HEK293 (cell line): ENCODE measurements at regions not wholly inside any gene's neighbourhood (a gene's known extent, or its start where the extent isn't known, plus 50 kb on each side); places are given as distances from the start of the nearest gene placed in this dataset.

Source experiments
- CTCF ChIA-PET: fragments of 350-600 bp; formaldehyde crosslinking; extraction: SDS; loops from one replicate; lab custom pipeline; 2021; ENCODE audit warnings: antibody characterized with exemption; lab: Yijun Ruan, JAX
- POLR2A ChIA-PET: fragments of 300-600 bp; formaldehyde crosslinking; extraction: SDS; loops from one replicate; lab custom pipeline; 2020; ENCODE audit warnings: antibody characterized with exemption, inconsistent platforms; lab: Yijun Ruan, JAX
- H3K27ac ChIP-seq: fragments of 200-500 bp; sonication (Bioruptor generic); 2 replicates; pipeline ENCODE4 v1.5.1; 2014; ENCODE audit warnings: low read depth, low read length, control low read depth, inconsistent platforms; ENCODE audit errors: extremely low read depth
- H3K36me3 ChIP-seq, 2 experiments: fragments of 200-500 bp in 1 of 2; sonication (Bioruptor generic) in 1 of 2; 1 replicate in 1 of 2; 2 replicates in 1 of 2; pipeline ENCODE4 v1.5.1; 2014 to 2017; ENCODE audit warnings: inconsistent platforms in 2 of 2, low read length in 2 of 2; ENCODE audit not compliant: control insufficient read depth in 2 of 2, insufficient read depth in 1 of 2
- H3K4me1 ChIP-seq: fragments of 200-500 bp; sonication (Bioruptor generic); 2 replicates; pipeline ENCODE4 v1.5.1; 2014; ENCODE audit warnings: mild to moderate bottlenecking, low read length, inconsistent platforms; ENCODE audit not compliant: control insufficient read depth, insufficient read depth
- H3K4me3 ChIP-seq: 2 replicates; pipeline ENCODE4 v1.5.1; 2011; ENCODE audit warnings: low read depth, mild to moderate bottlenecking, control low read depth, low read length, moderate library complexity
- H3K9me3 ChIP-seq: fragments of 200-500 bp; sonication (Bioruptor generic); 2 replicates; pipeline ENCODE4 v1.5.1; 2014; ENCODE audit warnings: low read depth, low read length, inconsistent platforms; ENCODE audit not compliant: control insufficient read depth, insufficient read depth
- HOXA7 ChIP-seq: sonication (generic); formaldehyde crosslinking; IDR thresholded peaks from 2 replicates; pipeline ENCODE4 v1.8.1; 2022; ENCODE audit warnings: missing genetic modification reagents, borderline replicate concordance
- HOXC10 ChIP-seq: sonication (generic); formaldehyde crosslinking; IDR thresholded peaks from 2 replicates; pipeline ENCODE4 v1.8.1; 2023; ENCODE audit warnings: mild to moderate bottlenecking, missing genetic modification reagents
- KLF7 ChIP-seq: fragments of 450-650 bp; formaldehyde crosslinking; IDR thresholded peaks from 2 replicates; pipeline ENCODE4 v1.5.1; 2016; ENCODE audit warnings: missing biosample characterization, missing genetic modification characterization, borderline replicate concordance
- MEIS1 ChIP-seq: sonication (generic); formaldehyde crosslinking; IDR thresholded peaks from 2 replicates; pipeline ENCODE4 v1.8.1; 2022; ENCODE audit warnings: missing genetic modification reagents, mild to moderate bottlenecking, borderline replicate concordance
- PRDM1 ChIP-seq: fragments of 450-650 bp; formaldehyde crosslinking; IDR thresholded peaks from 2 replicates; pipeline ENCODE4; 2016; ENCODE audit warnings: missing biosample characterization, missing genetic modification characterization
- REPIN1 ChIP-seq: fragments of 450-650 bp; formaldehyde crosslinking; IDR thresholded peaks from 2 replicates; pipeline ENCODE4 v1.5.1; 2017; ENCODE audit warnings: missing biosample characterization, missing genetic modification characterization, low read depth
- ZBTB21 ChIP-seq: fragments of 450-650 bp; formaldehyde crosslinking; IDR thresholded peaks from 2 replicates; pipeline ENCODE4 v1.5.1; 2017; ENCODE audit warnings: missing biosample characterization, missing genetic modification characterization
- ZNF133 ChIP-seq: fragments of 450-650 bp; formaldehyde crosslinking; IDR thresholded peaks from 2 replicates; pipeline ENCODE4 v1.5.1; 2016; ENCODE audit warnings: missing biosample characterization, missing genetic modification characterization
- ZNF221 ChIP-seq: fragments of 450-650 bp; formaldehyde crosslinking; IDR thresholded peaks from 2 replicates; pipeline ENCODE4 v1.5.1; 2017; ENCODE audit warnings: missing biosample characterization, missing genetic modification characterization, borderline replicate concordance
- ZNF266 ChIP-seq: fragments of 450-650 bp; formaldehyde crosslinking; IDR thresholded peaks from 2 replicates; pipeline ENCODE4 v1.5.1; 2016; ENCODE audit warnings: missing biosample characterization, missing genetic modification characterization, low read depth
- ZNF366 ChIP-seq: fragments of 450-650 bp; formaldehyde crosslinking; conservative IDR thresholded peaks from 2 replicates; pipeline ENCODE4 v1.5.1; 2016; ENCODE audit warnings: missing biosample characterization, missing genetic modification characterization
- TF ChIP-seq, protein P1 (sequence below): fragments of 450-650 bp; formaldehyde crosslinking; IDR thresholded peaks from 2 replicates; pipeline ENCODE4 v1.5.1; 2016; ENCODE audit warnings: missing biosample characterization, missing genetic modification characterization
- TF ChIP-seq, protein P2 (sequence below): fragments of 450-650 bp; formaldehyde crosslinking; IDR thresholded peaks from 2 replicates; pipeline ENCODE4 v1.5.1; 2016; ENCODE audit warnings: missing biosample characterization, missing genetic modification characterization, low read depth
- TF ChIP-seq, protein P3 (sequence below): fragments of 450-650 bp; formaldehyde crosslinking; IDR thresholded peaks from 2 replicates; pipeline ENCODE4; 2016; ENCODE audit warnings: missing biosample characterization, missing genetic modification characterization
- TF ChIP-seq, protein P4 (sequence below): fragments of 450-650 bp; formaldehyde crosslinking; IDR thresholded peaks from 2 replicates; pipeline ENCODE4 v1.5.1; 2016; ENCODE audit warnings: missing biosample characterization, missing genetic modification characterization
- TF ChIP-seq, protein P5 (sequence below): fragments of 450-650 bp; formaldehyde crosslinking; IDR thresholded peaks from 2 replicates; pipeline ENCODE4 v1.5.1; 2016; ENCODE audit warnings: missing biosample characterization, missing genetic modification characterization

DNA sequence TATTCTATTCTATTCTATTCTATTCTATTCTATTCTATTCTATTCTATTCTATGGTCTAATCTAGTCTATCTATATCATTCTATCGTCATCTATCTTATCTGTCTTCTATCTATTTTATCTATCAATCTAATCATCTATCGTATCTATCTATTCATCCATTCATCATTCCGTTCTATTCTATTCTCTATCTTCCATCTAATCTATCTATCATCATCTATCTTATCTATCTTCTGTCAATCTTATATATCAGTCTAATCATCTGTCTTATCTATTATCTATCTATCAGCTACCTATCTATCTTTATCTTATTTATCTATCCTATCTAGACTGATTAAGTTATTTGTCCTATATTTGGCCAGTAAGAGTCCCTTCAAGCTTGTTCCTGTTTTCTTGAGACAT, 831.5 kb upstream of the TMEM132C start:
- POLR2A ChIA-PET = no interaction called here

DNA sequence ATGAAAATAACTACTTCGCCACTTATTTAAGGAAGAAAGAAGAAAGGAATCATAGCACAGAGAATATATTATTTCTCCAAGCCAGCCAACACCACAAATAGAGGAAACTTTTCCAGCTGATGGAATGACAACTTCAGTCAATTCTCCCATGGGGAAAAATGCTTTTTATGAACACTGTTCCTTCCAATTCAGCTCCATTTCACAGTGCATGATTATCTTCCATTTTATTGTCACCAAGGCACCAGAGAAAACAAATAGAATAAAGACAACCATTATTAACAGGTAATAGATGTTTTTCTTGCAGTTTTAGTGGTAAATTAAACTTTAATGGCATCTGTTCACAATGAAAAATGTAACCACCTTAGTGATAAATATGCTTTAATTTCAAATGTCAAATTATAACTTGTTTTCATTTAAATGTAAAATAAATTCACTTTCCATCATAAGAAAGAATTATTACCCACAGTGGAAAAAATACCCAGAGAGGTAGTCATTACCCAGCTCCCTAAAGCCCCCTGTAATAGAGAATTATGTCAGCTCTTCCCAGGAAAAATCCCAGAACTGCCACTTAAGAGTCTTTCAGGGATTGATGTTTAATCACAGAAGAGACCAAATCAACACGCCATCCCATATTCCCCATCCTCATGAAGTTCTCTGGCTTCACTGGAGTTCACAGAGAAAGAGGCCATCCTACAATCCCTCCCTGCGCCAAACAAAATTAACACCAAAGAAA, 828.3 kb upstream of the TMEM132C start:
- Histone ChIP-seq H3K4me1 (no peaks in the 10 kb centered on the region), H3K36me3 (no peaks in the 10 kb centered on the region), H3K4me3 (no peak overlapping the region), H3K9me3 (no peaks in the 10 kb centered on the region), H3K27ac (no peak overlapping the region)
- ChIA-PET CTCF (no interaction called here), POLR2A (no interaction called here)
- TF ChIP-seq, protein P1, sequence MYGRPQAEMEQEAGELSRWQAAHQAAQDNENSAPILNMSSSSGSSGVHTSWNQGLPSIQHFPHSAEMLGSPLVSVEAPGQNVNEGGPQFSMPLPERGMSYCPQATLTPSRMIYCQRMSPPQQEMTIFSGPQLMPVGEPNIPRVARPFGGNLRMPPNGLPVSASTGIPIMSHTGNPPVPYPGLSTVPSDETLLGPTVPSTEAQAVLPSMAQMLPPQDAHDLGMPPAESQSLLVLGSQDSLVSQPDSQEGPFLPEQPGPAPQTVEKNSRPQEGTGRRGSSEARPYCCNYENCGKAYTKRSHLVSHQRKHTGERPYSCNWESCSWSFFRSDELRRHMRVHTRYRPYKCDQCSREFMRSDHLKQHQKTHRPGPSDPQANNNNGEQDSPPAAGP (tag by site-specific recombination) = no peak
- TF ChIP-seq ZNF133 (tag by site-specific recombination) (no peak), ZNF221 (tag by site-specific recombination) (no peak), ZBTB21 (tag by site-specific recombination) (no peak), HOXA7 (CRISPR knock-in tag) (no peak), MEIS1 (CRISPR knock-in tag) (no peak), HOXC10 (CRISPR knock-in tag) (no peak), REPIN1 (tag by site-specific recombination) (no peak), KLF7 (tag by site-specific recombination) (no peak)
- TF ChIP-seq, protein P2, sequence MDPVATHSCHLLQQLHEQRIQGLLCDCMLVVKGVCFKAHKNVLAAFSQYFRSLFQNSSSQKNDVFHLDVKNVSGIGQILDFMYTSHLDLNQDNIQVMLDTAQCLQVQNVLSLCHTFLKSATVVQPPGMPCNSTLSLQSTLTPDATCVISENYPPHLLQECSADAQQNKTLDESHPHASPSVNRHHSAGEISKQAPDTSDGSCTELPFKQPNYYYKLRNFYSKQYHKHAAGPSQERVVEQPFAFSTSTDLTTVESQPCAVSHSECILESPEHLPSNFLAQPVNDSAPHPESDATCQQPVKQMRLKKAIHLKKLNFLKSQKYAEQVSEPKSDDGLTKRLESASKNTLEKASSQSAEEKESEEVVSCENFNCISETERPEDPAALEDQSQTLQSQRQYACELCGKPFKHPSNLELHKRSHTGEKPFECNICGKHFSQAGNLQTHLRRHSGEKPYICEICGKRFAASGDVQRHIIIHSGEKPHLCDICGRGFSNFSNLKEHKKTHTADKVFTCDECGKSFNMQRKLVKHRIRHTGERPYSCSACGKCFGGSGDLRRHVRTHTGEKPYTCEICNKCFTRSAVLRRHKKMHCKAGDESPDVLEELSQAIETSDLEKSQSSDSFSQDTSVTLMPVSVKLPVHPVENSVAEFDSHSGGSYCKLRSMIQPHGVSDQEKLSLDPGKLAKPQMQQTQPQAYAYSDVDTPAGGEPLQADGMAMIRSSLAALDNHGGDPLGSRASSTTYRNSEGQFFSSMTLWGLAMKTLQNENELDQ (tag by site-specific recombination) = no peak
- TF ChIP-seq, protein P3, sequence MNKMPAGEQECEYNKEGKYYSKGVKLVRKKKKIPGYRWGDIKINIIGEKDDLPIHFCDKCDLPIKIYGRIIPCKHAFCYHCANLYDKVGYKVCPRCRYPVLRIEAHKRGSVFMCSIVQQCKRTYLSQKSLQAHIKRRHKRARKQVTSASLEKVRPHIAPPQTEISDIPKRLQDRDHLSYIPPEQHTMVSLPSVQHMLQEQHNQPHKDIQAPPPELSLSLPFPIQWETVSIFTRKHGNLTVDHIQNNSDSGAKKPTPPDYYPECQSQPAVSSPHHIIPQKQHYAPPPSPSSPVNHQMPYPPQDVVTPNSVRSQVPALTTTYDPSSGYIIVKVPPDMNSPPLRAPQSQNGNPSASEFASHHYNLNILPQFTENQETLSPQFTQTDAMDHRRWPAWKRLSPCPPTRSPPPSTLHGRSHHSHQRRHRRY = no peak
- TF ChIP-seq, protein P4, sequence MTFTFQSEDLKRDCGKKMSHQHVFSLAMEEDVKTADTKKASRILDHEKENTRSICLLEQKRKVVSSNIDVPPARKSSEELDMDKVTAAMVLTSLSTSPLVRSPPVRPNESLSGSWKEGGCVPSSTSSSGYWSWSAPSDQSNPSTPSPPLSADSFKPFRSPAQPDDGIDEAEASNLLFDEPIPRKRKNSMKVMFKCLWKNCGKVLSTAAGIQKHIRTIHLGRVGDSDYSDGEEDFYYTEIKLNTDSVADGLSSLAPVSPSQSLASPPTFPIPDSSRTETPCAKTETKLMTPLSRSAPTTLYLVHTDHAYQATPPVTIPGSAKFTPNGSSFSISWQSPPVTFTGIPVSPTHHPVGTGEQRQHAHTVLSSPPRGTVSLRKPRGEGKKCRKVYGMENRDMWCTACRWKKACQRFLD (tag by site-specific recombination) = no peak
- TF ChIP-seq, protein P5, sequence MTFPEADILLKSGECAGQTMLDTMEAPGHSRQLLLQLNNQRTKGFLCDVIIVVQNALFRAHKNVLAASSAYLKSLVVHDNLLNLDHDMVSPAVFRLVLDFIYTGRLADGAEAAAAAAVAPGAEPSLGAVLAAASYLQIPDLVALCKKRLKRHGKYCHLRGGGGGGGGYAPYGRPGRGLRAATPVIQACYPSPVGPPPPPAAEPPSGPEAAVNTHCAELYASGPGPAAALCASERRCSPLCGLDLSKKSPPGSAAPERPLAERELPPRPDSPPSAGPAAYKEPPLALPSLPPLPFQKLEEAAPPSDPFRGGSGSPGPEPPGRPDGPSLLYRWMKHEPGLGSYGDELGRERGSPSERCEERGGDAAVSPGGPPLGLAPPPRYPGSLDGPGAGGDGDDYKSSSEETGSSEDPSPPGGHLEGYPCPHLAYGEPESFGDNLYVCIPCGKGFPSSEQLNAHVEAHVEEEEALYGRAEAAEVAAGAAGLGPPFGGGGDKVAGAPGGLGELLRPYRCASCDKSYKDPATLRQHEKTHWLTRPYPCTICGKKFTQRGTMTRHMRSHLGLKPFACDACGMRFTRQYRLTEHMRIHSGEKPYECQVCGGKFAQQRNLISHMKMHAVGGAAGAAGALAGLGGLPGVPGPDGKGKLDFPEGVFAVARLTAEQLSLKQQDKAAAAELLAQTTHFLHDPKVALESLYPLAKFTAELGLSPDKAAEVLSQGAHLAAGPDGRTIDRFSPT (tag by site-specific recombination) = no peak

More for the DNA sequence above, 831.5 kb upstream of the TMEM132C start:
- Histone ChIP-seq H3K4me1 (no peaks in the 10 kb centered on the region), H3K9me3 (no peaks in the 10 kb centered on the region), H3K27ac (no peak overlapping the region), H3K4me3 (no peak overlapping the region), H3K36me3 (no peaks in the 10 kb centered on the region)
- CTCF ChIA-PET = interaction anchor here (0.7 kb wide), 1 partner anchor 115 kb away, joined by 5 read pairs; no protein-coding TSS in a partner anchor
- TF ChIP-seq, protein P2 (tag by site-specific recombination) = no peak
- no peak for TF ChIP-seq ZNF266 (tag by site-specific recombination)
- TF ChIP-seq ZNF366 (tag by site-specific recombination) = no peak
- TF ChIP-seq PRDM1 = no peak
- TF ChIP-seq, all 188 proteins: peak for 0
